ENCODE measurements at regions not wholly inside any gene's neighbourhood (a gene's known extent, or its start where the extent isn't known, plus 50 kb on each side); places are given as distances from the start of the nearest gene placed in this dataset.
A peak's percentile ranks its signal among the peaks of the same experiment; 100 is the strongest.

DNA sequence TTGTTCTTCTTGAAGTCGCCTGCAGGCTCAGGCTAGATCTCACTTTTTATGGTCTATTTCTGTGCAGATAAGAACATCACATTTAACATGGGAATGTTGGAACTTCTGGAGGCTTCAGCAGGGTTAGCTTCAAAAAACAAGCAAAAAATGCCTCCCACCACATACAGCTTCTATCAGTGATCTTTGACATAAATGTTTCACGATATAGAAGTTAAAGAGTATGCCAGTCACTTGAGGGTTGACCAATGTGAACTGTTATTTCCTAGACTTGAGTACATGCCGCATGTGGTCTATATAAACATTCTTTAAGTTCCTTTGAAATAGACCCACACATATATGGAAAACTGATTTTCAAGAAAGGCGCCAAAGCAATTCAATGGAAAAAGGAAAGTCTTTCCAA, 219.2 kb upstream of the KLF14 start:
- Histone ChIP-seq H3K4me2 (replicated peaks; ENCODE audit: extremely low read depth, low read length, poor library complexity, severe bottlenecking) (no peak overlapping the region), H2AFZ (ENCODE audit: insufficient read depth, low read depth, low read length, poor library complexity, severe bottlenecking) (no peak overlapping the region), H3K4me3 (replicated peaks in 1 of 3; ENCODE audit: low read depth in 2 of 3, low read length in 3 of 3) (no peak overlapping the region), H3K9me3 (replicated peaks in 1 of 2; ENCODE audit: control insufficient read depth in 1 of 2, insufficient read depth in 1 of 2, low read length in 2 of 2) (no peaks in the 10 kb centered on the region), H3K36me3 (replicated peaks in 1 of 2; ENCODE audit: control insufficient read depth in 1 of 2, insufficient read depth in 2 of 2, low read length in 2 of 2) (peaks cover 4 to 11% of the 10 kb centered on the region in 2 donors), H3K9ac (ENCODE audit: insufficient read depth, low read length, poor library complexity, severe bottlenecking) (no peak overlapping the region), H3K27me3 (ENCODE audit: control insufficient read depth in 2 of 2, insufficient read depth in 2 of 2, low read length in 2 of 2) (no peaks in the 10 kb centered on the region), H3K79me2 (ENCODE audit: insufficient read depth, low read length) (peaks cover 2% of the 10 kb centered on the region), H3K27ac (ENCODE audit: low read depth in 1 of 2, low read length in 2 of 2) (no peak overlapping the region), H4K20me1 (ENCODE audit: insufficient read depth, low read length) (peaks cover 23% of the 10 kb centered on the region), H3K4me1 (ENCODE audit: control insufficient read depth in 1 of 2, insufficient read depth in 2 of 2, low read length in 2 of 2) (peaks cover 14 to 21% of the 10 kb centered on the region in 2 donors)
- H3K4me1 Mint-ChIP-seq = peaks cover 26% of the 10 kb centered on the region
- H3K36me3 Mint-ChIP-seq = peaks cover 10 to 37% of the 10 kb centered on the region in 2 donors
- WGBS (ENCODE audit: insufficient coverage) = no CpG with 5 or more reads among the region's 4 CpGs
- no peak overlapping the region for H3K4me3 Mint-ChIP-seq
- no peak for TF ChIP-seq CTCF (IDR thresholded peaks at IDR 0.05)
- peaks cover 0 to 1% (median 0%) of the 10 kb centered on the region in 3 donors for H3K27me3 Mint-ChIP-seq (ENCODE audit: low read depth in 3 of 3)
- no peak overlapping the region for H3K27ac Mint-ChIP-seq
- DNase-seq = no peak
- no peaks in the 10 kb centered on the region for H3K9me3 Mint-ChIP-seq
- intact Hi-C loops (cut with micrococcal nuclease) = no loop called here

- no peaks in the 10 kb centered on the region for H3K27me3 ChIP-seq (ENCODE audit: control insufficient read depth in 2 of 2, insufficient read depth in 2 of 2, low read length in 2 of 2)
- no peak for TF ChIP-seq CTCF (IDR thresholded peaks at IDR 0.05)
- peaks cover 4 to 11% of the 10 kb centered on the region in 2 donors for H3K36me3 ChIP-seq (replicated peaks in 1 of 2; ENCODE audit: control insufficient read depth in 1 of 2, insufficient read depth in 2 of 2, low read length in 2 of 2)
- no peak overlapping the region for H3K4me2 ChIP-seq (replicated peaks; ENCODE audit: extremely low read depth, low read length, poor library complexity, severe bottlenecking)
- H3K4me1 Mint-ChIP-seq = peaks cover 41% of the 10 kb centered on the region
- H4K20me1 ChIP-seq (ENCODE audit: insufficient read depth, low read length) = peaks cover 23% of the 10 kb centered on the region
- no peak overlapping the region for H3K27ac ChIP-seq (ENCODE audit: low read depth in 1 of 2, low read length in 2 of 2)
- DNase-seq = no peak
- no peak overlapping the region for H3K9ac ChIP-seq (ENCODE audit: insufficient read depth, low read length, poor library complexity, severe bottlenecking)
- H3K27ac Mint-ChIP-seq = peak overlapping the region in 1 of 7 donors; percentile 13
- peaks cover 0 to 1% (median 0%) of the 10 kb centered on the region in 3 donors for H3K27me3 Mint-ChIP-seq (ENCODE audit: low read depth in 3 of 3)
- no peak overlapping the region for H3K4me3 Mint-ChIP-seq
- no peak overlapping the region for H3K4me3 ChIP-seq (replicated peaks in 1 of 3; ENCODE audit: low read depth in 2 of 3, low read length in 3 of 3)
- WGBS (ENCODE audit: insufficient coverage) = 94% methylated on average over 3 of the region's 6 CpGs
- peaks cover 26 to 38% of the 10 kb centered on the region in 2 donors for H3K4me1 ChIP-seq (ENCODE audit: control insufficient read depth in 1 of 2, insufficient read depth in 2 of 2, low read length in 2 of 2)
- no peaks in the 10 kb centered on the region for H3K9me3 Mint-ChIP-seq
- H3K36me3 Mint-ChIP-seq = peaks cover 19 to 47% of the 10 kb centered on the region in 2 donors
- H3K79me2 ChIP-seq (ENCODE audit: insufficient read depth, low read length) = peaks cover 2% of the 10 kb centered on the region
- intact Hi-C loops (cut with micrococcal nuclease) = no loop called here
- H3K9me3 ChIP-seq (replicated peaks in 1 of 2; ENCODE audit: control insufficient read depth in 1 of 2, insufficient read depth in 1 of 2, low read length in 2 of 2) = no peaks in the 10 kb centered on the region
- H2AFZ ChIP-seq (ENCODE audit: insufficient read depth, low read depth, low read length, poor library complexity, severe bottlenecking) = no peak overlapping the region
Measured at GRCh38 chr7:130954918-130955564, 221.0 kb upstream of the KLF14 start.

All from CD14-positive monocyte (primary cell).